ENCODE measurements at regions not wholly inside any gene's neighbourhood (a gene's known extent, or its start where the extent isn't known, plus 50 kb on each side); places are given as distances from the start of the nearest gene placed in this dataset.
"Not testable (repeated sequence)": the region's sequence is repeated elsewhere in the genome, so short reads cannot be mapped to it uniquely, and the experiment has no call there.

DNA sequence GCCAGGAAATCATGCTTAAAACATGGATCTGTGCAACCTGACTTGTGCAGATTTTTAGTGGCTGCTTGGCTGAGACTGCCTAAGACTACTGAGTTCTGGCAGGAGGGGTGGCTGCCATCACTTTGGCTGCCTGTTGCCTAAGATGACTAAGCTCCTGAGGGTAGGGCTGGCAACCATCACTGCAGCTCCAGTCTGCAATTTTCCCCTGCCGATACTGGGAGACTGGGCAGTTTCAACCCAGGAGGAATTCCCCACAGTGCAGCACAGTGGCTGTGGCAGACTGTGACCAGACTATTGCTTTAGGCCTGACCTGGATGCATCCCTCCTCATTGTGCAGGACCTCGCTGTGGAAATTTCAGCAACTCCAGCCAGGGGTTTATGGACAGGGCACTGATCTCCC lies 544.9 kb downstream of the ANKRD50 start:
- H3K27ac ChIP-seq (ENCODE audit: low read depth, low read length) = no peak overlapping the region
- H3K4me1 ChIP-seq (ENCODE audit: insufficient read depth, low read length) = no peaks in the 10 kb centered on the region
- H3K4me1 Mint-ChIP-seq (ENCODE audit: low read depth, unreplicated experiment) = no peaks in the 10 kb centered on the region
- peaks cover 2% of the 10 kb centered on the region for H3K9me3 ChIP-seq (ENCODE audit: insufficient read depth, low read depth, low read length)
- H3K4me3 ChIP-seq (ENCODE audit: insufficient read depth, low read depth, low read length) = no peak overlapping the region
- H3K27ac Mint-ChIP-seq (ENCODE audit: unreplicated experiment) = no peak overlapping the region
- no peak overlapping the region for H3K9ac ChIP-seq (ENCODE audit: low read length)
- no peaks in the 10 kb centered on the region for H3K36me3 Mint-ChIP-seq (ENCODE audit: low read depth, unreplicated experiment)
- no peaks in the 10 kb centered on the region for H3K27me3 Mint-ChIP-seq (ENCODE audit: low read depth, unreplicated experiment)
- H3K36me3 ChIP-seq (ENCODE audit: insufficient read depth, low read length) = no peaks in the 10 kb centered on the region
- no peak overlapping the region for H3K4me2 ChIP-seq (ENCODE audit: low read length)
- no peak for TF ChIP-seq EZH2 (IDR thresholded peaks at IDR 0.05; ENCODE audit: insufficient read depth, low read length)
- TF ChIP-seq, protein P1, sequence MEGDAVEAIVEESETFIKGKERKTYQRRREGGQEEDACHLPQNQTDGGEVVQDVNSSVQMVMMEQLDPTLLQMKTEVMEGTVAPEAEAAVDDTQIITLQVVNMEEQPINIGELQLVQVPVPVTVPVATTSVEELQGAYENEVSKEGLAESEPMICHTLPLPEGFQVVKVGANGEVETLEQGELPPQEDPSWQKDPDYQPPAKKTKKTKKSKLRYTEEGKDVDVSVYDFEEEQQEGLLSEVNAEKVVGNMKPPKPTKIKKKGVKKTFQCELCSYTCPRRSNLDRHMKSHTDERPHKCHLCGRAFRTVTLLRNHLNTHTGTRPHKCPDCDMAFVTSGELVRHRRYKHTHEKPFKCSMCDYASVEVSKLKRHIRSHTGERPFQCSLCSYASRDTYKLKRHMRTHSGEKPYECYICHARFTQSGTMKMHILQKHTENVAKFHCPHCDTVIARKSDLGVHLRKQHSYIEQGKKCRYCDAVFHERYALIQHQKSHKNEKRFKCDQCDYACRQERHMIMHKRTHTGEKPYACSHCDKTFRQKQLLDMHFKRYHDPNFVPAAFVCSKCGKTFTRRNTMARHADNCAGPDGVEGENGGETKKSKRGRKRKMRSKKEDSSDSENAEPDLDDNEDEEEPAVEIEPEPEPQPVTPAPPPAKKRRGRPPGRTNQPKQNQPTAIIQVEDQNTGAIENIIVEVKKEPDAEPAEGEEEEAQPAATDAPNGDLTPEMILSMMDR (IDR thresholded peaks at IDR 0.05; ENCODE audit: insufficient read depth, low read depth, low read length) = no peak
- DNase-seq (ENCODE audit: low read depth) = peak; percentile 38
- FAIRE-seq = no peak
- no peaks in the 10 kb centered on the region for H3K79me2 ChIP-seq (ENCODE audit: insufficient read depth, low read length)
- no peaks in the 10 kb centered on the region for H4K20me1 ChIP-seq (ENCODE audit: insufficient read depth, low read length)
- H3K4me3 Mint-ChIP-seq (ENCODE audit: unreplicated experiment) = no peak overlapping the region
- H2AFZ ChIP-seq (ENCODE audit: low read depth, low read length) = no peak overlapping the region
- peaks cover 11% of the 10 kb centered on the region for H3K9me3 Mint-ChIP-seq (ENCODE audit: unreplicated experiment)
- no peaks in the 10 kb centered on the region for H3K27me3 ChIP-seq (ENCODE audit: insufficient read depth, low read length)

DNA sequence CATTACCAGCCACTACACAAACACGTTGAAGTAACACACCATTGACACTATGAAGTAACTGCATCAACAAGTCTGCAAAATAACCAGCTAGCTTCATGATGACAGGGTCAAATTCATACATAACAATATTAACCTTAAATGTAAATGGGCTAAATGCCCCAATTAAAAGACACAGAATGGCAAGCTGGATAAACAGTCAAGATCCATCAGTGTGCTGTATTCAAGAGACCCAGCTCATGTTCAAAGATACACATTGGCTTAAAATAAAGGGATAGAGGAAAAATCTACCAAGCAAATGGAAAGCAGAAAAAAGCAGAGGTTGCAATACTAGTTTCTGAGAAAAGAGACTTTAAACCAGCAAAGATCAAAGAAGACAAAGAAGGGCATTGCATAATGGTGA lies 543.0 kb downstream of the ANKRD50 start:
- not testable (repeated sequence) for H3K4me1 ChIP-seq (ENCODE audit: insufficient read depth, low read length); H3K36me3 Mint-ChIP-seq (ENCODE audit: low read depth, unreplicated experiment); H3K27me3 ChIP-seq (ENCODE audit: insufficient read depth, low read length); H3K4me3 Mint-ChIP-seq (ENCODE audit: unreplicated experiment); H3K9ac ChIP-seq (ENCODE audit: low read length); H3K9me3 ChIP-seq (ENCODE audit: insufficient read depth, low read depth, low read length); DNase-seq (ENCODE audit: low read depth); H3K27ac ChIP-seq (ENCODE audit: low read depth, low read length); FAIRE-seq; H3K27me3 Mint-ChIP-seq (ENCODE audit: low read depth, unreplicated experiment); H3K36me3 ChIP-seq (ENCODE audit: insufficient read depth, low read length); H4K20me1 ChIP-seq (ENCODE audit: insufficient read depth, low read length); H3K79me2 ChIP-seq (ENCODE audit: insufficient read depth, low read length); H2AFZ ChIP-seq (ENCODE audit: low read depth, low read length); H3K4me2 ChIP-seq (ENCODE audit: low read length); H3K27ac Mint-ChIP-seq (ENCODE audit: unreplicated experiment); H3K4me1 Mint-ChIP-seq (ENCODE audit: low read depth, unreplicated experiment); H3K4me3 ChIP-seq (ENCODE audit: insufficient read depth, low read depth, low read length)
- H3K9me3 Mint-ChIP-seq (ENCODE audit: unreplicated experiment) = peaks cover 11% of the 10 kb centered on the region

DNA sequence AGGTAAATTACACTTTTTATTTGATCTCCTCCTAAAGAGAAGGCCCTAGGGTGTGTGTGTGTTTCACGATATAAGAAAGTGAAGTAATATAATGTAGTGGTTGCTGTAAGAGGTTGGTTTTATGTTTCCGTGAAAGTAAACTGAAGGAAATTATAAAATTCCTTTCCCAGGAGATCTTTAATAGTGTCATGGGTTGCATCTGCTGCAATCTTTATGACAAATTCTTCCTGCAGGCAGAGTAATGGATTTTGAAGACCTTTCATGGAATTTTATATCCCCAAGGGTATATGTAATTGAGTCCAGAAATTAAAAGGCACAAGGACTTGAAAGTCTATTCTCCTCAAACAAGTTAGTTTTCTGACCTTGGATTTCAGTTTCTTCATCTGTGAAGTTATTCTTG lies 538.6 kb downstream of the ANKRD50 start:
- H3K9me3 Mint-ChIP-seq (ENCODE audit: unreplicated experiment) = peaks cover 6% of the 10 kb centered on the region

More for the DNA sequence above, 538.6 kb downstream of the ANKRD50 start:
- H3K4me3 Mint-ChIP-seq (ENCODE audit: unreplicated experiment) = no peak overlapping the region
- H3K36me3 Mint-ChIP-seq (ENCODE audit: low read depth, unreplicated experiment) = no peaks in the 10 kb centered on the region
- Histone ChIP-seq H3K9me3 (ENCODE audit: insufficient read depth, low read depth, low read length) (peaks cover 2% of the 10 kb centered on the region), H3K27me3 (ENCODE audit: insufficient read depth, low read length) (no peaks in the 10 kb centered on the region), H3K36me3 (ENCODE audit: insufficient read depth, low read length) (no peaks in the 10 kb centered on the region), H3K4me2 (ENCODE audit: low read length) (no peak overlapping the region), H4K20me1 (ENCODE audit: insufficient read depth, low read length) (no peaks in the 10 kb centered on the region), H3K27ac (ENCODE audit: low read depth, low read length) (no peak overlapping the region), H3K4me1 (ENCODE audit: insufficient read depth, low read length) (peaks cover 11% of the 10 kb centered on the region), H3K9ac (ENCODE audit: low read length) (no peak overlapping the region), H3K4me3 (ENCODE audit: insufficient read depth, low read depth, low read length) (no peak overlapping the region), H2AFZ (ENCODE audit: low read depth, low read length) (no peak overlapping the region), H3K79me2 (ENCODE audit: insufficient read depth, low read length) (no peaks in the 10 kb centered on the region)
- no peaks in the 10 kb centered on the region for H3K27me3 Mint-ChIP-seq (ENCODE audit: low read depth, unreplicated experiment)
- H3K27ac Mint-ChIP-seq (ENCODE audit: unreplicated experiment) = no peak overlapping the region
- FAIRE-seq = no peak
- no peaks in the 10 kb centered on the region for H3K4me1 Mint-ChIP-seq (ENCODE audit: low read depth, unreplicated experiment)
- TF ChIP-seq, protein P1 (IDR thresholded peaks at IDR 0.05; ENCODE audit: insufficient read depth, low read depth, low read length) = no peak
- TF ChIP-seq EZH2 (IDR thresholded peaks at IDR 0.05; ENCODE audit: insufficient read depth, low read length) = no peak
- no peak for DNase-seq (ENCODE audit: low read depth)
